GM19455 (cell line): ENCODE measurements at regions not wholly inside any gene's neighbourhood (a gene's known extent, or its start where the extent isn't known, plus 50 kb on each side); places are given as distances from the start of the nearest gene placed in this dataset.
A peak's percentile ranks its signal among the peaks of the same experiment; 100 is the strongest.
"Not testable (repeated sequence)": the region's sequence is repeated elsewhere in the genome, so short reads cannot be mapped to it uniquely, and the experiment has no call there.

Source experiments
- ATAC-seq: cut with Tn5 transposase; IDR thresholded peaks from one replicate; pipeline ENCODE4 v1.9.1; 2021; ENCODE audit not compliant: unreplicated experiment

DNA sequence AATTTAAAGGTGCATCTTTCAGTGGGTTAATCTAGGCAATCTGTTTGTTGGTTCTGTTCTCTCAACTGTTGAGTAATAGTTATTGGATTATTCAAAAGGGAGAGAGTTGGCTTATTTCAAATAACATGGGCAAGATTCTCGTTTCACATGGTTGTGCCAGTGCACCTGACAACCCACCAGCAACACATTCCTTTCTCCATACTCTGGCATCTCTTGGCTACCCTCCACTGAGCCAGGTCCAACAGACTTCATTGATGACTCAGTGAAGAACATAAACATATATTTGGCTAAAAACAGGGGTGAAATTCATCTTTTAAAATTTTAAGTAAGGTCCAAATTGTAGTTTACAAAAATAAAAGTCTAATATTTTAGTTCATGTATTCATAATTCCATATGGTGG is 967.2 kb downstream of the RPA4 start:
- no peak for ATAC-seq

DNA sequence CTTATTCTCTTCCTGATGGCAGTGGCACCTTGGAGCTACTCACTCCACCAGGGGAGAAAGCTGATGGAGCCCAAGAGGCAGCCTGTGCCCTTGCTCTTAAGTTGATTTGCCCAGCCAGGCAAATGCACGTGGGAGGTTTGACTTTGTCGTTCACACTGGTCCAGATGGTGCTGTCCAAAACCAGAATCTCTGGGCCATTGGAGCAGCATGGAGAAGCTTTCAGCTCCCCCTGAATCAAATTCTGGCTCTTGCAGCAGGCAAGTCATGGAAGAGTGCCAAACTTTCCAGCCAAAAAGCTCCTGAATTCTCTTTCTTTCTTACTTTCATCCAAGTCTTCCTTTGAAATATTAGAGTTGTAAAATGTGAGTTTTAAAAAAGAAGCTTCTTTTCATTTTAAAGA is 970.4 kb downstream of the RPA4 start:
- no peak for ATAC-seq

DNA sequence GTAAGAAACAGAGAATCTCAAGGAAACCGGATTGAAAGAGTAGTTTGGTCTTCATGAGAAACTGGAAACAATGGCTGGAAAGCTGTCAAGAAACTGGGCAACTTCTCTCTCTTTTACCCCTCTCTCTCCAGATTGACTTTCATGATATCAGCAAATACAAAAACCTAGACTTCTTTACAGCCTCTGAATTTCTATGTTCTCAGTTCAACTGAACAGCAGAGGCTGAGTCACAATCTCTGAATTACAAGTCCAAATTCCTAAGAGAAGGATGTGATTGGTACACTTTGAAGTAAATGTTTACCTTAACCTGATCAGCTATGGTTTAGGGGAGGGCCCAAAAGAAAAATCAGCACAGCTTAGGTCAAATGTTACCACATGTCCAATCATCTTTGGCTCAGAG is 974.9 kb downstream of the RPA4 start:
- no peak for ATAC-seq

DNA sequence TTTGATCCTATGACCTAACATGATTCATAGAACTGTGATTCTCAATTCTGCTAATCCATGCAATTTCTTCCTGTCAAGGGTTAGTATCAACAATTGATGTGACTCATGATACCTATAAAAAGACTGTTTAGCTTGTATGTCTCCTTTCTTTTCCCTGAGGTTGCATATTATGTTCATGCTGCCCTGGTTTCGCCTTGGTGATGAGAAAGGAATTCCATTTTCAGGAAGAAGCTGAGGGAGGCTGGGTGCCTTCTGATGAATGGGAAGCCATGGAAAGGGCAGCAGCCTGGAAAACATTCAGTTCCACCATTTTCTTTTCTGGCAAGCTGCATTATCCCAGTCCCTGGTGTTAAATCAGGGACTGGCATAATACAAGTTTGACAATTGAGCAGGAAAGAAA is 976.5 kb downstream of the RPA4 start:
- no peak for ATAC-seq

DNA sequence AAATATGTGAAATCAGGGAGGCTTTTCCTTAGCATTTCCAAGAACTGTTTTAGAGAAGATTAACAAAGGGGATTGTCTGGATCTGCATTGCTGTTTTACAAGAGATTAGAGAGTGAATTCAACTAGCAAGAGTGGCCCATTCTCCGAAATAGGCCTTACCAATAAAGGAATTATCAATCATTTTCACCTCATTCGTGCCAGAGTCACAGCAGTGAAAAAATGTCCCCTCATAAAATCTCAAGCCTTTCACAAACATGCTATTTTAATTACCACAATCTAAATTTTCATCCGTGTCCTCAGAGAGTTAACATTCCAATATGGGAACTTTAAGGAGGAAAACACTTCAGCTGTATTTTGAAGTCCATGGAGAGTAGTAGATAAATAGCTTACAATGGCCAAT is 979.6 kb downstream of the RPA4 start:
- no peak for ATAC-seq

DNA sequence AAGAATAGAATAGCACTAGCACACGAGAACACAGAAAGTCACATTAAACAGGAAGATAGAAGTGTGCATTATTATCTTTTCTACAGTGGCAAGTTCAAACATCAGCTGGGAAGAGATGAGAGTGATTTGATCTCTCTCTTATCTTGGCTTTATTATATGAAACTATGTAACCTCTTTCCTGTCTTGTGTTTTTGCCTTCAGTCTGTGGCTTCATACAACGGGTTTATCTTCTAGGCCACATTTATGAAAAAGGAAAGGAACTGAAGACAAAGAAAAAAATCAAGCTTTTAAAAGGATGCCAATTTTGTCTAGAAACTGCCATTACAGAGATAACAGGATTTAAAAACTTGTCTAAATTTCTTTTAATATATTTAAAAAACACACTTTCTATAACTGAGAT is 983.6 kb downstream of the RPA4 start:
- no peak for ATAC-seq

DNA sequence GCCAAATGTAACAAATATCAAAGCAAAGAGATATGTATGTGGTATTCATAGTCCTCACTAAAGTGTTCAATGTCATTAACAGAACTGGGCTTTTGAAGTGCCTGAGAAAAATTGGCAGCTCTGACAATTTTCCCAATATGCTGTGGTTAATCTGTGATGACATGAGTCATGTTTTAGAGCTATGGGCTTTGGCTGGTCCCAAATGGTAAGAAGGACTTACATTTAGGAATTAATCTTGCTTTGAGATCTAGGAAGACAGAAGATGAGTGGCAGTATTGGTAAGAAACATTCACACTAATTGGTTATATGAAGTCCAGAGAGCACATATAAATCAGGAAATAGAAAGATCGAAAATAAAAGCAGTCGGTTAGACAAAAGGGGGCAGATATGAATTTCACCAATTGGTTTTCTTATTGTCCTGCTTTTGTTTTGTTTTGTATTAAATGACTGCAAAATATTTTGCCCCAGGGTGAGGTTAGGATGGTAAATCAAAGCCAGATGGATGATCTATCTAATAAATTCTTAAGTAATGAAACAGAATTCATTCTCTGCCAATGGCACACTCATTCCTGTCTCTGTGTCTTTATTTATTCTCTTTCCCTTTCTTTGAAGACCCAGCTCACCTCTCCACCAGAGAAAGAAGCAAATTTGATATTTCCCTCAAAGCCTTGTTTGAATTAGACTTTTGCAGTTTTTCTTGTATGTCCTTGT is 993.1 kb downstream of the RPA4 start:
- ATAC-seq: no peak

DNA sequence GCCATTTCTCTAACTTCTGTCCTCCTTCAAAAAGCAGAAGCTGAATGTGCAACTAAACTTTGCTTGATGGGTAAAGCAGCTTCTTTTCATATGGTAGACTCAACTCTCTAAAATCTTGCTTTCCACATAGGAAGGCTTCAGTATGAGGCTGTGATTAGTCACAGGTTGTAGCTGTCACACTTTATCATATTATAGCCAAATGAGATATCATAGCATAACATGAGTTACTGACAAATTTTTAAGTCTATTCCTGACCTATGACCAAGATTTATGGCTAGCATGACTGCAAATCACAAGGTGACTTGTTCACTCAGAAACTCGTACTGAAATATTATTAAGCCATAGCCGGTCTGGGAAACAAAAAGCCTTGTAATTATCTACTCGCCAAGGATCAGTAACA is 998.6 kb downstream of the RPA4 start:
- ATAC-seq: no peak

DNA sequence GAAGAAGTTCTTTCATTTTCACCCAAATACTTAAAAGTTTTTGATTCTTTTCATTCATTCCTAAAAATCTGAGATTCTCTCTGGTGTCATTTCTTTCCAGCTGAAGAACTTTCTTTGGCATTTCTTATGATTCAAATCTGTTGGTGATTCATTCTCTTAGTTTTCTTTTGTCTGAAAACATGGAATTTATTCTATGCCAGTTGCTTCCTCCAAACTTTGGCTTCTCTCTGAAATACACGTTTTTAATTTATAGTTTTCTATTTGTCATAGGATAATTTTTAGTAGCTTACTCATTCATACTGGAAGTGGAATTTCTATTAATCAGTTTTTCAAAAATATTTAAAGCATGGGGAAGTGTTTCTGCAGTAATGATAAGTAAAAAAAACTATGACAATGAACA is 1012.0 kb downstream of the RPA4 start:
- no peak for ATAC-seq

DNA sequence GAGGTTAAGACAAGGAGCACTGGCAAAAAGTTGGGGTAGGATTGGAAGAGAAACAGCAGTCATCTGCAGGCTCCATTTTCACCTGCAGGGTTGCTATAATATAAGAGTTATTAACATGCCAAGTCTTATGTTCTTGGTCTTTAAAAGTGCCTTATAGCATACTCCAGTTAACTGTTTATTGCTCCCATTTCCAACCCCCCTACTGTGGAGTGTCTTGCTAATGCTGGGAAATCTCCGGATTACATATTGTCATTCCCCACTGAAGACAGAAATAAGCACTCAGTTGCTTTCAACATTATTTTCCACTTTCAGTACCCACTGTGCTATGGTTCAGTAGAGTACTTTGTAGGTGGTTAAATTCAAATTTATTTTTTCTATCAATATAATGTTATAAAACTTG is 1014.3 kb downstream of the RPA4 start:
- no peak for ATAC-seq

DNA sequence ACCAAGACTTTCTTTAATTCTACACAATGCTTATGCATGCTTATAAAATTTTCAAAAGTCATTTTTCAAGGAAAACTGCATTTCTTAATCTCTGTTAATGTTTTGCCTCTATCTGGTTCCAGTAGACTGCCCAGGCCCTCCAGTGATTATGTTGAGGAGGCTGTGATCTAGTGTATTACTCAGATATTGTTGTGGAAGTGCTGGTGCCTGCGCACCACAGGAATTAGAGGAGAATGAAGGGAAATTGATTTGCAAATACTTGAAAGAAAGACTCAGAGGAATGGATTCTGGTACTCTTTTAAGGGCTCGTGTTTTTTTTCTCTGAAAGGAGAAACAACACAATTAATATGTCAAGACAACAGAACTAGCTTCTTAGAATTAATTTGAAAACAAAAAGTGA is 1015.1 kb downstream of the RPA4 start:
- ATAC-seq: no peak

DNA sequence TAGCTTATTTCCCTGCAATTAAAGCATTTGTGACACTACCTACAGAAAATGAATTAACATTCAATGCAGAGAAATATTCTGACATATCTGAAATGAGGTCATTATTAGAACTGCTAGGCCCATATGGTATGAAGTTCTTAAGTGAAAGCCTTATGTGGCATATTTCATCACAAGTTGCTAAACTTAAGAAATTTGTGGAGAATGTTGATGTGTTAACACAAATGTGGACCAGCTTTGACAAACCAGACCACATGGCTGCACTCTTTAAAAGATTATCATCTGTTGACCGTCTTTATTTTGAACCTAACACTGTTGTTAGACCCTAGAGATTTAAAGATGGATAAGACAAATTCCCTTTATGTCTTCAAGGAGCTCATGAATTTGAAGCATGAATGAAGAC is 1024.1 kb downstream of the RPA4 start:
- ATAC-seq: no peak

DNA sequence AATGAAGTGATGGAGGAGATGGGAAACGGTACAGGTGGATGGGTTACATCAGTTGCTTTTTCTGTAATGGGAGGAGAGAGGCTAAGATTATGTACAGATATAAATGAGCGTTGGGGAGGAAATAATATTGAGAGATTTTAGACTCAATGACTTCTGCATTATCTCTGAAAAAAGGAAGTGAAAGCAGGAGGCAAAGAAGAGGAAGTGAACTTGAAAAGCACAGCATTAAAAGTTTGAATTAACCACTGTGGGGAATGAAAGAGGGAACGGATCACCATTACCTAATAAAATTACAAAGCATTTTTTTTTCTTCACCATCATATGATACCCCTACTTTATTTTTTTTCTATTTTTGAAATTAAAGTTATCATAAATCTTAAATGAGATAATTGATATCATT is 1025.5 kb downstream of the RPA4 start:
- peak; percentile 95 for ATAC-seq

DNA sequence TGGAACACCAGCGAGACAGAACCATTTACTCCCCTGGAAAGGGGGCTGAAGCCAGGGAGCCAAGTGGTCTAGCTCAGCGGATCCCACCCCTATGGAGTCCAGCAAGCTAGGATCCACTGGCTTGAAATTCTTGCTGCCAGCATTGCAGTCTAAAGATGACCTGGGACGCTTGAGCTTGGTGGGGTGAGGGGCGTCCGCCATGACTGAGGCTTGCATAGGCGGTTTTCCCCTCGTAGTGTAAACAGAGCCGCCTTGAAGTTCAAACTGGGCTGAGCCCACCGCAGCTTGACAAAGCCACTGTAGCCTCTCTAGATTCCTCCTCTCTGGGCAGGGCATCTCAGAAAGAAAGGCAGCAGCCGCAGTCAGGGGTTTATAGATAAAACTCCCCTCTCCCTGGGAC is 1031.7 kb downstream of the RPA4 start:
- ATAC-seq: not testable (repeated sequence)

DNA sequence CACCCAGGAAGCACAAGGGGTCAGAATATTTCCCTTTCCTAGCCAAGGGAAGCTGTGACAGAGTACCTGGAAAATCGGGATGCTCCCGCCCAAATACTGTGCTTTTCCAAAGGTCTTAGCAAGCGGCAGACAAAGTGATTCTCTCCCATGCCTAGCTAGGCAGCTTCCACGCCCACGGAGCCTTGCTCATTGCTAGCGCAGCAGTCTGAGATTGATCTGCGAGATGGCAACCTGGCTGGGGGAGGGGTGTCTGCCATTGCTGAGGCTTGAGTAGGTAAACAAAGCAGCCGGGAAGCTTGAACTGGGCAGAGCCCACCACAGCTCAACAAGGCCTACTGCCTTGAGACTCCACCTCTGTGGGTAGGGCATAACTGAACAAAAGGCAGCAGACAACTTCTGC is 1037.5 kb downstream of the RPA4 start:
- ATAC-seq: not testable (repeated sequence)

DNA sequence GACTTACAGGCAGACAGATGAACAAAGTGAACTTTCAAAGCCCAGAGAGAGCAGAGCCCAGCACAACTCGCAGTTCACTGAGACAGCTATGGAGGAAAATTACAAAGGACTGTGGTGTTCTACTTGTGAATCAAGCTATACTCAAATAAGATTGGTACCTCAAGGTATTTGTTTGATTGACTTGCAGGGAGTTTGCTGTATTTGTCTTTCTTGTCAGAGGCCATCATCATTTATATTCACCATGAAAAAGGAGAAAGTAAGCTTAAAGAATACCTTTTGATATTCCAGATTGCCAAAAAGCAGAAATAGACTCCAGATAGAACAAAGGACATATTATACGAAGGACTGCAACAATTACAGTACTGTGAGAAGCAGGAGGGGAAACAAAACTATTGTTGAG is 1047.9 kb downstream of the RPA4 start:
- no peak for ATAC-seq

DNA sequence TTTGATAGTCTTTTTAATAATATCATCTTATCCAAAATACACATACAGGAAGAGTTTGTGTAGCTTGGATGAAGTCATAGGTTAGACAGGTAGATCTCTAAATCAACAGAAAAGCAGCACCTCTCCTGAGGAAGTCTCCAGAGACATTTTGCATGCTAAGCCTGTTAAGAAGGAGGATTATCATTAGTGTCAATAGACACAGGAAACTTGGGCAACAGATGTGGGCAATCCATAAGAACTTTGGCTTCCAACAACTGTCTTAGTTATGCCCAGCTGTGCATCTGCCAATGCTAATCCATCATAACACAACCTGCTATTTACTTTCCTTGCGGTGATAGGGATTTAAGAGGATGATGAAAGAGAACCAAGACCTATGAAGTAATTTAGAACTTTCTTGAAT is 1052.6 kb downstream of the RPA4 start:
- no peak for ATAC-seq

DNA sequence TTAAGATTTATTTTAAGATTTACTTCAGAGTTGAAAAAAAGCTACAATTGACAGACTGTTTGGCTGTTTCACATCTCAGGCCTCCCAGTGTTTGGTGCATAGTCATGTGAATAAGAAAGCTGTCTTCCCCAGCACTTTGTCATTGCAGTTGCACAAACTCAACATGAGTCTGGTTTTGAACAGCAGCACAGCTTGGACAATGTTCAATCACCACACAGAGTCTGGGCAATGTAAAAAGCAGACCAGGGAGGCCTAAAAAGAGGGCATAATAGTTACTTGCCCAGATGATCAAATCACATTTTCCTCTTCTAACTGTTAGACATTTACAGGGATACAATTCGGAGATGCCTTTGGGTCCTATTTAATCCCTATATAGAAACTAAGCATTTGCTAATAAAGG is 1055.0 kb downstream of the RPA4 start:
- no peak for ATAC-seq

DNA sequence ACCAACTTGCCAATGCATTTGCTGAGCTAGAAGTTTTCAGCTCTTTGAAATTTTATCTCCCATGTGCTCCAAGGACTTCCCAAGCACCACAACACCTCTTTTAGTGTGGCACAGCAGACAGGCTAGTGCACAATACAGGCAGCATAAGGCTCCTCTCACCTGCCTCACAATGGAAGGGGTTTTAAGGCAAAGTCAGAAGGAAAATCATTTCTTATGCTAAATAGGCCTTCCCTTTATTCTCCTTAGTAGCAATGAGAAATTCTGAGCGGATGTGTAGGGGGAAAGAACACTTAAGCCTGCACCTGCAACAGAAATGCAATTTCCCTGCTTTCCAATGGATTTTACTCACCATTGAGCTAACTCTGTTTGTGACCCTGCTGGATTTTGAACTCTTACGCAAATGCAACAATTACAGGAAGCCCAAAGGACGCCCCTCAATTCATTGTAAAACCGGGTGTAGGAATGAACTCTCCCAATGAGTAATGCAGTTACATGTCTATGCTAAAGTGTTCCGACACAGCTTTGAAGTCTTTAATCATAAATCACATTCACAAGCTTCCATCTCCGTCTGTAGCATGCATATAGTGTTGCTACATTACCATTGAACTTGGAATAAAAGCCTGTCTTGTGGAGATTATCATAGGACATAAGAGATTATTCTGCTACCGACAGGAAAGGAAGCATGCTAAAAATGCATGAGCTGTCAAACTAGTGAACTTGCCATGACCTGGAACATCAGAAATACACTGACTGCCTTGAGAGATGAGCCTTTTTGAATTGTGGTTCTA is 1084.9 kb downstream of the RPA4 start:
- ATAC-seq: no peak

DNA sequence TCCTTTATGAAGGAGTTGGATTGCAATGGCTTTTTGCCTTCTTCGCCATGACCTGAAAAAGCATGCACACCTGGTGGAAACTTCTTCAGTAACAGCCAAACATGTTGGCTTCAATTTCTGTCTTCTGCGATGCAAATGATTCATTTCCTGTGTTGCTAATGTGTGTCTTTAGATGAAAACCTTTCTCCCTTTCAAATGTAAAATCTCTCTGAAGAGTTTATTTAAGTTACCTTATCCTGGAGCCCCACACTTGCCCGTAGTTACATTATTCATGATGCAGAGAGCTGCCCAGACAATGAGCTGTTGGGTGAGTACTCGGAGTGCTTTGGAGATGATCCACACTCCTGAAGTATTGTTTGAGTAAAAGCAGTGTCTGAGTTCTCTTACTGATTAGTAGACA is 1100.9 kb downstream of the RPA4 start:
- no peak for ATAC-seq

DNA sequence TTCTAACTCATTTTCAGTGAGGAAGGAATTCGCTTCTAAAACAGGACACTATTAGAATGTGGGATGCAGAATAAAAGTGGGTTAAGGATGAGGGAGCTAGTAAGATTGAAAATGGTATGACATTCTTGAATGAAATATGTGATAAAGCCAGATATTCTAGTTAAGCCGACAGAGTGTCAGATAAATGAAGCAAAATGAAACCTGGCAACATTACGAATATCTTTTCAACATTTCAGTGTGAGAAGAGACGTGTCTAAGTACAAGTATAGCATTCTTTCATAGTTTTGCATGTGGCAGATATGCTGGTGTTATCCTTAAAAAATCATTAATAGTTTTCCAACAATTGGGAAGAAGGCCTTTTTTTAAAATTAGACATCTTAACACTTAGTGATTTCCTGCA is 1101.4 kb downstream of the RPA4 start:
- ATAC-seq: no peak

DNA sequence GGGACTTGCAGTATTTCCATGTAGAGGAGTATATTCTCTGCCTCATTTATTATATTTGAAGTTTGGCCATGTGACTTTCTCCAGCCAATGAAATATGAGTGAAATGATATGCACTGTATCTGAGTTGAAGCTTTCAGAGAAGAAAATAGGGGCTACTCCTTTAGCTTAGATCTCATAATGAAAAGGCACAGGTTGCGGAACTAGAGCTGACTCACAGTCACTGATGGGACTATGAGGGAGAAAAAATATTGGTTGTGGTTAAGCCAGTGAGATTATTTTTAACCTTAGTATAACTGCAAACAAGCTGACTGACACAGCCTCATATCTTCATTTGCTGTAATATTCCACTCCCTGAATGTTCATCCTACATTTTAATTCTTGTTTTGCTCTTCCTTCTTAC is 1104.3 kb downstream of the RPA4 start:
- no peak for ATAC-seq

DNA sequence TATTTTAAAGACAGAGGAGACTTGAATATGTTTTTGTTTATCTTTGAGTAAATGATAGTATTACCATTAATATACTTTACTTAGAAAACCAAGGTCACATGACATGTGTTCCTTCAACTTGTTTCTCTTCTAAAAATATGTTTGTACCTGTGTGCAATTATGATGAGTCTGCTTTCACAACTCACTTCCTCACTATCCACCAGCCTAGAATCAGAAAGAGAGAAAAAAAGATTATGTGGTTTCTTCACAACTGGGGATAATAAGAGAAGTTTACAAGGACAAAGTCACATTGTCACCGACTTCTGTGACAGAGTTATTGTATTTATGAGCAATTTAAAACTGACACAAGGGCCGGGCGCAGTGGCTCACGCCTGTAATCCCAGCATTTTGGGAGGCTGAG is 1112.1 kb downstream of the RPA4 start:
- no peak for ATAC-seq
